ENCODE measurements at regions not wholly inside any gene's neighbourhood (a gene's known extent, or its start where the extent isn't known, plus 50 kb on each side); places are given as distances from the start of the nearest gene placed in this dataset.

DNA sequence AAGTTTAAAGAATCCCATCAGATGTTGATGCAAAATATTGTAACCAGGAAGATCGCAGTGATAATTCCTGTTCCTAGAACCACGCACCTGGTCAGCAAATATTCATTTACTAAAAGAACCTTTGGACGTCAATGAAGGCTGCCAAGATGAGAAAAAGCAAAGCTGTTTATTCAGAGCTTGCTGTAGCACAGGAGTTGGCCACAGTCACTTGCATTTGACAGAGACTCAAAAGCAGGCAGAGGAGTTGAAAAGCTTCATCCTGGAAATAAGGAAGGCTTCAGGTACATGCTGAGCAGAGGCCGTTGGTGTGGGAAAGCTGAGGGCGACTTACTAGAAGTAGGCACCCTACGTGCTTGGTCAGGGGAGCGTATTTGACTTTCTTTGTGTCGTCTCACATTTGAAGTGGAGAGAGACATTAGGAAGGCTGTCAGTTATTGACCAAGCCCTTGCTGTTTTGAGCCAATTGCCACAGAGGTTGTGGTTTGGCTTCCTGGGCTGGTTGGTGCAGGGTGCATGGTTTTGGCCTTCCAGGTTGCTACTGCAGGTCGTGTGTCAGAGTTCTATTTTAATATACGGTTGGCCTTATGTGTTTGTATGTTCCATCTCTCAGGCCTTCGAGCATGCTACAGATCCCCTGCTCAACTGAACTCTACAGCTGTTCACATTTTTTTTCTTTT is 289.6 kb downstream of the METTL4 start:
- DNase-seq, result no peak

DNA sequence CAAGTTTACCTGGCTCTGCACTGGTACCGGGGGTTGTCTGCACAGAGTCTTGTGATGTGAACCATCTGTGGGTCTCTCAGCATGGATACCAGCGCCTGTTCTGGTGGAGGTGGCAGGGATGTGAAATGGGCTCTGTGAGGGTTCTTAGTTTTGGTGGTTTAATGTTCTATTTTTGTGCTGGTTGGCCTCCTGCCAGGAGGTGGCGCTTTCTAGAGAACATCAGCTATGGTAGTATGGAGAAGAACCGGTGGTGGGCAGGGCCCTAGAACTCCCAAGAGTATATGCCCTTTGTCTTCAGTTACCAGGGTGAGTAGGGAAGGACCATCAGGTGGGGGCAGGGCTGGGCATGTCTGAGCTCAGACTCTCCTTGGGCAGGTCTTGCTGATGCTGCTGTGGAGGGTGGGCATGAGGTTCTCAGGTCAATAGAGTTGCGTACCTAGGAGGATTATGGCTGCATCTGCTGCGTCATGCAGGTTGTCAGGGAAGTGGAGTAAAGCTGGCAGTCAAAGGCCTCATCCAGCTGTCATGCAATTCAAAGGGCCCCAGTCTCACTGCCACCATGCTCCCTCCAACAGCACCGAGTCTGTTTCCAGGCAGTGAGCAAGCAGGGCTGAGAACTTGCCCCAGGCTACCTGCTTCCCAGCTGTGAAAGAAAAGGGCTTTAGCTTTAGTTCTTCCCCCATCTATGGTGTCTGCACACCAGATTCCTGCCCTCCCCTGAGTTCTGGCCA is 278.0 kb downstream of the METTL4 start:
- no peak for DNase-seq

DNA sequence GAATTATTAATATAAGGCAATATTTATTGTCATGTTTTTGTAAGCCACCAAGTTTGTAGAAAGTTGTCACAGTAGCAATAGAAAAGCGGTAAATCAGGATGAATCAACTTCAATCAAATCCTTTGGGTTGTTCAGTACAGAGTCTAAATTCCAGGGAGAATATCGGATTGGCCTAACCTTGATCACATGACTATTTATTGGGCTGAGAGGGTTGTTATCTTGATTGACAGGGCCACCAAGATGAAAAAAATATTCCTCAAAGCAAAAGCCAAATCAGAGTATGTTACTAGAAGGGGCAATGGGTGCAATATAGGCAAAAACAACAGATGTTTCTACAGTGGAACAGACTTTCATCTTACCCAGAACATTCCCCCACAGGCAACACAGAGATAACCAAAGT is 270.0 kb downstream of the METTL4 start:
- no peak for DNase-seq

- DNase-seq, result no peak
These were observed 269.3 kb downstream of the METTL4 start for GRCh38 chr18:2302012-2302411.

DNA sequence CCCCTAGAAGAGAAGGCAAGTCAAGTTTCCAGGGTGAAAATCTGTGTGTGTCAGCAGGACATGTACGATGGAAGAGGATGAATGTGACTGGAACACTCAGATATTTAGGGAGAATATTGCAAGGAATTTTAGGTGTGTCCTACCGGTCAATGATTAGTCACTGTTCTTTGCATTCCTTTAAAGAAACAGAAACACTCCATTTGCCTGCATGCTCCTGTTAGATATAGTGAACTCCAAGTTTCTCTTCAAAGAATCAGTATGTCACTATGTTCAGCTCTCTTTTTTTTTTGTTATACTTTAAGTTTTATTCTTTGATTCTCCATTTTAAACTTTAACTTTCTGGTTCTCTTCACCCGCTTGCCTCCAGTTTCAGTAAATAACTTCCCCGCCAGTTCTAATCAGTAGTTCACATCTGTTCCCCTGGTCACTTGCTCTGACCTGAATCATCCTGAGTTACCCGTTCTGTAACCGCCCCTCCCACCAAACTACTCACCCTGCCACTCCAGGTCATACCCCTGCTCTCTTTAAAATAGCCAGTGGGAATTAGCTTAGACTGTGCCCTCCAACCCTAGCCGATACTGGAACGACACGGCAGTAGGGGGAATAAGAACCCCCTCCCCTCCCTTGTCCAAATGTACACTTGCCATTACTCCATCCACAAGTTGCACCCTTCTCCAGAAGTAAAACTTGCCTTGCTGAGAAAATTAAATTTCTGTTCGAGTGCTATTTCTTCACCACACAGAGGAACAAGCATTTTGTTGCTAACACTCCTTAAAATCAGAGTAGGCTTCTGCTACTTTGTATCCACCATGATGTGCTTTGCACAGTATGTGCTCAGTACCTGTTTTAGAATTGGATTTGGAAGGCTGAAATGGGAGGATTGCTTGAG is 268.4 kb downstream of the METTL4 start:
- DNase-seq, result no peak

DNA sequence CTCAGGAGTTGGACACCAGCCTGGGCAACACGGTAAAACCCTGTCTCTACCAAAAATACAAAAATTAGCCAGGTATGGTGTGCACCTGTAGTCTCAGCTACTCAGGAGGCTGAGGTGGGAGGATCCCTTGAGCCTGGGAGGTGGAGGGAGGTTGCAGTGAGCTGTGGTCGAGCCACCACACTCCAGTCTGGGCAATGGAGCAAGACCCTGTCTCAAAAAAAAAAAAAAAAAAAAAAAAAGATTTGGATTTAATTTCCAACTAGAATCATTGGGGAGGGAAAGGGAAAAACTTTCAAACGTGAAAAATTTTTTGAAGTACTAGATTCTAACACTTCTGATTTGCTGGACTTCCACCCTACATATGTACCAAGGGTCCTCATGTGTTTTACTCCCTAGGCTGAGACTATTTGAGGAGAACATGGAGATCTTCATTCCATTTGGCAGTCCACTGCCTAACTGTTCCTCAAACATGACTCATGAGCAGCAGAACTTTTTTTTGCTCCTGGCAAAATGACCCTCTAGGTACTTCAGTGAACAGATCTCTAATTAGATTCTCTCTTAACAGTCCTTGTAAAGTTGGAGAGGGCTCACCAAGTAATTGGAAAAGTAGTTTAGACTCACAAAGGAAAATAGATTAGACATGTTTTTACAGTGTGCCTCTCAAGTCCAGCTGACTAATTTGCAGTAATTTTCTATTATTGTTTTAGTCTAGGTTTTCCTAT is 267.6 kb downstream of the METTL4 start:
- DNase-seq, result no peak

DNA sequence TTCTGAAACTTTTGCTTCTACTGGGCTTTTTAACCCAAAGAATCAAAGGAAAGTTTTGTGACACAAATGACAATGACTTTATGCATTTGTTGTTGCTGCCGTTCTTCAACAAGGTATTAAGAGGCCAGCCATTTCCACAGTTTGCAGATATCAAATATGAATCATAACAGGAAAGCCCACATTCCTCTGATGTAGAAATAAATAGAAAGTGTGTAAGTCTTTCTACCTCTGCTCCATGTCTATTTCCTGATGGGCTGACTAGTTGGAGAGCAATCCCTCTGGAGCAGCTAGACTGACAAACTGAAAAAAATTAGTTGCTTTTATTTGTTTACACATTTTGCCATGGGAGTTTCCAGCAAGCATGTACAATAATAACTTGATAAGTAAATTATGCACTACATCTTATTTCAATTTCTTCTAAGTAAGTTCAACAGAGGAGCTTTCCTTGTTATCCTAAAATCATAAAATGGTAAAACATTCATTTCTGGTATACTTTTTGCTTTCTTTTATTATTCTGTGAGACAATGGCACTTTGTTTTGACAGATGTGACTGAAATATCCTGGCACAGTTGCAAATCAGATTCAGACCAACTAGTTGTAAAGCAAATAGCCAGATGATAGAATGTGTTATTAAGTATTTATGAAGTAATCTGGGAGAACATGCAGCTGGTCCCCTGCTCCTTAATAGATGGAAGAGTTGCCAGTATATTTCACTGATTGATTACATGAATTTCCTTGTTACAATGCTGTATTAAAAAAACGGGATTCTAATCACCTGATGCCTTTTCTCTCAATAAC is 266.7 kb downstream of the METTL4 start:
- no peak for DNase-seq

GRCh38 chr18:2306606-2307005 is 264.7 kb downstream of the METTL4 start:
- DNase-seq, result no peak

DNA sequence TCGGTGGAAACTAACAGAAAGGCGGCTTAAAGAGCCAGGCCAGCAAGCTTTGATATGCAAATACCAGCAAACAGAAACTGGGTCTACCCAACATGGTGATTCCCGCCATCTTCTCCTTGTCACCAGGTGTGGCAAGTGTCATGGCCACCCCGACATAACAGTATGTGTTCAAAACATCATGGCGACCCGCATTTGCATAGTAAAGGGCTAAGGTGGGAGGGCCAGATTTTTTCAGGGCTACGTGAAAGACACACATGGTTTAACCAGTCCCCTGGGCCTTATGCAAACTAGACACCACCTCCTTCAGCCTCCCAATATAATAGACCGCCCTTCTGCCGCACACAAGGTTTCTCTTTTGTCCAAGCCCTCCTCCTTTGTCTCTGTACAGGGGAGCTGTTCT is 260.4 kb downstream of the METTL4 start:
- DNase-seq, result no peak

GRCh38 chr18:2312440-2312839 is 258.9 kb downstream of the METTL4 start:
- no peak for DNase-seq

GRCh38 chr18:2313332-2313731 is 258.0 kb downstream of the METTL4 start:
- DNase-seq, result no peak

- no peak for DNase-seq
These were observed 255.1 kb downstream of the METTL4 start for GRCh38 chr18:2316082-2316750.

DNA sequence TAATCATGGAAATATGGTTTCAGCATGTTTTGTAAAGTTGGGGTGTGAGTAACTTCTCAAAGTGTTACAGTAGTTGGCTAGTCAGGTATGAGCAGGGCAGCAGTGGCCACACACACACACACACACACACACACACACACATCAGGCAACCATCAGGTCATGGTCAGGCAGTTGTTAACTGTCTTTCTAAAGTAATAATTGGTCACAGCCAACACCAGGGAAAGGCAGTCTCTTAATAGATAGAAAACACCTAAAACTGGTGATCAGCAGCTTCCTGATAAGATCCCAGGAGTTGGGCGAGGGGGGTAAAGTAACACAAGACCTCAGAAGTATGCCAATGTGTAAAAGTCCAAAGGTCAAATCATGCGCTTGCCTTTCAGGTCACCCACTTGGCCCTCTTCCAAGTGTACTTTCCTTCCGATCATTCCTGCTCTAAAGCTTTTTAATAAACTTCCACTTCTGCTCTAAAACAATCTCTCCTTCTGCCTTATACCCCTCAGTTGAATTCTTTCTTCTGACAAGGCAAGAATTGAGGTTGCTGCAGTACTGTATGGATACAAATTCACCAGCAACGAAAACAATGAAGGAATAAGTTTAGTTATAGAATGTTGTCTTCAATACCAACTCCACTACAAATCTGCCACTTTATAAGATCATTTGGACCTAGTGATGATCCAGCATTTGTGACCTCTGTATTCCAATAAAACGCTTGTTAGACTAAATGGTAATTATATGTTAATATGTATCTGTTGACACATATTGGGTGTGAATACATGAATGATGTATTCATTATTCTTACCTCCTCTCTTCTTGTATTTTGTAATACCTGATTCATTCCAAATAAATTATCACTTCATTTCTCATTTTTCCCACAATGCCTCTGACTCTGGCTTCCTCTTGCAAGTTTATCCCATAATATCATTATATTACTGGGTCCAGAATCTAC is 254.3 kb downstream of the METTL4 start:
- DNase-seq, result no peak

GRCh38 chr18:2324459-2324858 is 246.8 kb downstream of the METTL4 start:
- DNase-seq, result no peak

DNA sequence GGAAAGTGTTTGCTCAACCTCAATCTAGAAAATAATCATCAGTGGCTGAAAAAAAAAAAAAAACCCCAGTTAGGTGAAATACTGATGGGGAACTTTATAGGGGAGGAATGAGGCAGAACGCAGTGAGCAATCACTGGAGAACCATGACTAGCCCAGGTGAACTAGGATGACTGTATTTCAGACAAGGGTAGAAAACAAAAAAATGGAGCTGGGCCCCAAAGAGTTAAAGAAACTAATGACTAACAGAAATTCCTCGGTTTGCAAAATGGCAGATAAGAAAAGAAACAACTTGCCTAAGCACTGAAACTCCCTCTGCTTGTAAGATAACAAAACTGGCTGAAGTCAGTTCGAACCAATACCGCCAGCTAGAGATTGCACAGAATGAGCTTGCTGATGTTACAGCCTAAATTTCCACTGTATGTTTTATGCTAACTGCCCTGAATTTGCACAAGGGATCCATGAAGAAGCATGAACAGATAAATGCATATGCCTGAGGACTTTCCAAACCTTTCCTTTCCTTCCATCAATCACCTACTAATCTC is 245.9 kb downstream of the METTL4 start:
- DNase-seq, result no peak

- no peak for DNase-seq
These were observed 245.4 kb downstream of the METTL4 start for GRCh38 chr18:2325933-2326332.

DNA sequence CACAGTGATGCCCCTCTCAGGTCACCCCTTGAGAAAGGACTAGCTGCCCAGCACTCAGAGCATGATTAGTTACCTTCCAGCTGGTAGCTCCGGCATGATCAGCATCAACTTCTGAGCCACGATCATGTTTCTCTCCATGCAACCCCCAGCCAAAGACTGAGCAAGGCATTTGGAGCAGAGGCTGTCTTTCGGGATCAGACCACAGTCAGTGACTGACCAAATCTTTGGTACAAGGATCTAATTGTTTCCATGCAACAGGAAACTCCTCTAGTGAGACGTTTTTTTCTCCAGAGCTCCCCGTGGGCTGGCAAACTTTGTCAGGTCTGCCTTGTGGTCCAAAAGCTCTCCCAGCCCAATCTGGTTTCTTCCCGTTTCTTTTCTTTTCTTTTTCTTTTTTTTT is 244.3 kb downstream of the METTL4 start:
- no peak for DNase-seq

DNA sequence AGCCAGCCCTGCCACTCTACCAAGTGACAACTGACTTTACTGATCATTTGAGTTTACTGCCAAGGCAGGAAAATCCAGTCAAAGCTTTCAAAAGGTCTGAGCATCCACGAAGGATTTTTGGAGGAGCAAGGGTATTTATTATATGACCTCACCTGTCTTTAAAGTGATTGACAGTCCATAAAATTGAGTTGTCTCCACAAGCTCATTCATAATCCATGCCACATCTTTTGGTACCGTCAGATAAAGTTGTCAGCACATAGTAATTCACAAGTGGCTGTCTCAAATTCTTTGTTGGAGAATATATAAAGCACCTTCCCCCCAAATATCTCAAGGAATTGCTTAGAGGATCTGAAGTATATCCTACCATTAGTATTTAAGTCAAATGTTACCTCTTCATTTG is 240.5 kb downstream of the METTL4 start:
- no peak for DNase-seq

GRCh38 chr18:2331491-2331890 is 239.8 kb downstream of the METTL4 start:
- DNase-seq, result no peak

All from activated effector memory CD4-positive, alpha-beta T cell treated with anti-CD3 and anti-CD28 coated beads, Interleukin-2, amount 50 U/mL, for 16 hours (primary cell).